A673 (cell line): ENCODE measurements at regions not wholly inside any gene's neighbourhood (a gene's known extent, or its start where the extent isn't known, plus 50 kb on each side); places are given as distances from the start of the nearest gene placed in this dataset.

Experiments used
- BruUV-seq: library from RNA; stranded (reverse); fragments of 400-500 nt; replicated peaks from 2 replicates; lab custom pipeline; 2021; lab: Mats Ljungman, UMichigan
- CTCF ChIA-PET: fragments of 300-600 bp; sonication (Branson Sonifier 250); formaldehyde crosslinking; loops from one replicate; lab custom pipeline; 2022; ENCODE audit warnings: antibody characterized with exemption; lab: Charles Lee
- POLR2A ChIA-PET: fragments of 300-600 bp; sonication (Branson Sonifier 250); formaldehyde crosslinking; loops from one replicate; lab custom pipeline; 2022; ENCODE audit warnings: antibody characterized with exemption; ENCODE audit not compliant: low non-redundant PET; lab: Charles Lee
- DNase-seq: peaks from one replicate; pipeline ENCODE4 v3.0.0-alpha.2; 2015; ENCODE audit warnings: low spot score
- H3K27ac ChIP-seq: fragments of 200-600 bp; sonication (generic); 2 replicates; pipeline ENCODE4 v1.5.1; 2016; ENCODE audit warnings: mixed run types, low read depth, mild to moderate bottlenecking, mixed read lengths, antibody characterized with exemption, low read length; ENCODE audit not compliant: poor library complexity, severe bottlenecking
- H3K27me3 ChIP-seq: fragments of 200-600 bp; sonication (generic); replicated peaks from 2 replicates; pipeline ENCODE4 v1.6.1; 2017; ENCODE audit warnings: mixed run types, low read depth, mild to moderate bottlenecking, mixed read lengths, antibody characterized with exemption, low read length; ENCODE audit not compliant: insufficient read depth, poor library complexity
- H3K36me3 ChIP-seq: fragments of 200-600 bp; sonication (generic); 2 replicates; pipeline ENCODE4 v1.6.1; 2016; ENCODE audit warnings: mixed run types, mild to moderate bottlenecking, mixed read lengths, antibody characterized with exemption, low read length; ENCODE audit not compliant: insufficient read depth, poor library complexity, severe bottlenecking
- H3K4me1 ChIP-seq: fragments of 200-600 bp; sonication (generic); 2 replicates; pipeline ENCODE4 v1.6.1; 2017; ENCODE audit warnings: mixed run types, mild to moderate bottlenecking, mixed read lengths, antibody characterized with exemption, low read length; ENCODE audit not compliant: insufficient read depth, poor library complexity, severe bottlenecking
- H3K4me3 ChIP-seq: fragments of 200-600 bp; sonication (generic); 2 replicates; pipeline ENCODE4 v1.5.1; 2016; ENCODE audit warnings: low read depth, mixed run types, mild to moderate bottlenecking, mixed read lengths, low read length; ENCODE audit not compliant: poor library complexity, severe bottlenecking
- H3K9me3 ChIP-seq: fragments of 200-600 bp; sonication (generic); 2 replicates; pipeline ENCODE4 v1.6.1; 2016; ENCODE audit warnings: mixed run types, low read depth, mild to moderate bottlenecking, mixed read lengths, antibody characterized with exemption, low read length; ENCODE audit not compliant: poor library complexity, severe bottlenecking
- EZH2 ChIP-seq: fragments of 200-600 bp; sonication (generic); IDR thresholded peaks from 2 replicates; pipeline ENCODE4 v1.6.1; 2017; ENCODE audit warnings: borderline replicate concordance, low read depth, mild to moderate bottlenecking, mixed read lengths, antibody characterized with exemption, low read length; ENCODE audit not compliant: poor library complexity, severe bottlenecking
- intact Hi-C: fragments of 100-400 bp; cut with micrococcal nuclease; formaldehyde crosslinking; loops from one replicate; pipeline ENCODE4 v1.10.0; 2022; ENCODE audit not compliant: unreplicated experiment
- TF ChIP-seq, protein P1 (sequence below): fragments of 300-800, 200-600 bp; sonication (generic); conservative IDR thresholded peaks from 2 replicates; pipeline ENCODE4 v1.5.1; 2017; ENCODE audit warnings: low read depth, mild to moderate bottlenecking, antibody characterized with exemption, low read length, moderate library complexity, mixed read lengths

DNA sequence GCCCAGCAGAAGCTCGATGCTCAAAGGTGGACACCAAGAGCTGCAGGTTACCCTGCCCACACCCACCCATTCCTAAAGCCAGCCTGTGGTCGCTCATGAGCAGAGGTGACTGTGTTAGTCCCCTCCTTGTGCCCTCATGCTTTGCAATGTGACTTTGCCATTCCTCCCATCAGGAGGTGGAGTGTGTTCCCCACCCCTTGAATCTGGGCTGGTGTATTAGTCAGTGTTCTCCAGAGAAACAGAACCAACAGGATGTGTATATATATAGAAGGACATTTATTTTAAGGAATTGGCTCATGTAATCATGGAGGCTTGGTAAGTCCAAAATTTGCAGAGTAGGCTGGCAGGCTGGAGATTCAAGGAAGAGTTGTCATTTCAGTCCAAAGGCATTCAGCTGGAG, 54.4 kb upstream of the RNF24 start:
- Histone ChIP-seq H3K4me1 (peaks cover 20% of the 10 kb centered on the region), H3K27me3 (no peaks in the 10 kb centered on the region), H3K9me3 (peaks cover 4% of the 10 kb centered on the region), H3K36me3 (no peaks in the 10 kb centered on the region), H3K27ac (no peak overlapping the region), H3K4me3 (no peak overlapping the region)
- no TSS peak for BruUV-seq
- DNase-seq, result no peak
- ChIA-PET POLR2A (no interaction called here), CTCF (no interaction called here)
- TF ChIP-seq EZH2, result no peak
- TF ChIP-seq, protein P1, sequence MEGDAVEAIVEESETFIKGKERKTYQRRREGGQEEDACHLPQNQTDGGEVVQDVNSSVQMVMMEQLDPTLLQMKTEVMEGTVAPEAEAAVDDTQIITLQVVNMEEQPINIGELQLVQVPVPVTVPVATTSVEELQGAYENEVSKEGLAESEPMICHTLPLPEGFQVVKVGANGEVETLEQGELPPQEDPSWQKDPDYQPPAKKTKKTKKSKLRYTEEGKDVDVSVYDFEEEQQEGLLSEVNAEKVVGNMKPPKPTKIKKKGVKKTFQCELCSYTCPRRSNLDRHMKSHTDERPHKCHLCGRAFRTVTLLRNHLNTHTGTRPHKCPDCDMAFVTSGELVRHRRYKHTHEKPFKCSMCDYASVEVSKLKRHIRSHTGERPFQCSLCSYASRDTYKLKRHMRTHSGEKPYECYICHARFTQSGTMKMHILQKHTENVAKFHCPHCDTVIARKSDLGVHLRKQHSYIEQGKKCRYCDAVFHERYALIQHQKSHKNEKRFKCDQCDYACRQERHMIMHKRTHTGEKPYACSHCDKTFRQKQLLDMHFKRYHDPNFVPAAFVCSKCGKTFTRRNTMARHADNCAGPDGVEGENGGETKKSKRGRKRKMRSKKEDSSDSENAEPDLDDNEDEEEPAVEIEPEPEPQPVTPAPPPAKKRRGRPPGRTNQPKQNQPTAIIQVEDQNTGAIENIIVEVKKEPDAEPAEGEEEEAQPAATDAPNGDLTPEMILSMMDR, result no peak
- intact Hi-C loops, result no loop called here

DNA sequence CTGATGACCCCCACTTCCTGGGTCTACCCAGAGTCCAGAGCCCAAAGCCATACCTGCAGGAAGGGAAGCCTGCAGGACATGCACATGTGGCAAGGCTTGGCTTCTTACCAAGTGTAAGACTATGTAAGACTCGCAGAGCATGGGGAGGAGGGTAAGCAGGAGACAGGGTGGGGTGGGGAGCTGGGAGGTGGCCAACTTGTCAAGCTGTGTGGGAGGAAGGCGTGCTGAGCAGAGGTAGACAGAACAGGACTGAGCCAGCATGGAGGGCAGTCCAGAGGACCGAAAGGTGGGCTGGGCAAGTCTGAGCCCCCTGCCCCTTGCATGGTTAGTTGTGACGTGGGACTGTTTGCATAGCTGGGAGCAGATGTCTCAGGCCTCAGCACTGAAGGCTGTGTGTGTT, 53.4 kb upstream of the RNF24 start:
- BruUV-seq, result no TSS peak
- POLR2A ChIA-PET, result no interaction called here
- intact Hi-C loops, result no loop called here

DNA sequence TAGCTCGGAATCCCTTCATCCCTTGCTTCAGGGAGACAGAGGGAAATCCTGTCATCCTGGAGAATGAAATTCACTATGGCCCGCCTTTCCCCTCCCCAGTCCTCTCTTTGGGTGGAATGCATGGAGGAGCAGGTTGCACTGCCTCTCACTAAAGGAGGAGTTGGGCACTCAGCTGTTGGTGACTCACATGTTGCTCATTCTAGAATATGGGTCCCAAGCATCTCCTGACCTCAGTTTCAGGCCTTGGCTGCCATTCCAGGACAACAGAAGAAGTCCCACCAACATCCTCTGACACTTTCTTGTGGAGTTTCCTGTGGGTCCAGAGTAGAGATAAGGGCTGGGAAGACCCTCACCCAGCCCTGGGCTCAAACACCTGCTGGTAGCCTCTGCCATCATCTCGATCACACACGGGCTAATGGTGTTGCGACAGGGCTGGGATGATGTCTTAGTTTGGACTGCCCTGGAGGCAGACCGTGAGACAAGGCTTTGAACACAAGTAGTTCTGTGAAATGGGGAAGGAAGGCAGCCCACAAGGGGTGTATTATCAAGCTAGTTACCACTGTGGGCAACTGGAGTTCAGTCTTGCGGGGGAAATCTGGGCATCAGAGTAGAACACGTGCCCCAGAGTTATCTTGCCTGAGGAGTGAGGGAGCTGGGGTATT, 52.4 kb upstream of the RNF24 start:
- intact Hi-C loops, result no loop called here
- no peaks in the 10 kb centered on the region for H3K36me3 ChIP-seq
- no peak for DNase-seq
- H3K9me3 ChIP-seq, result peaks cover 4% of the 10 kb centered on the region
- BruUV-seq, result no TSS peak
- H3K4me3 ChIP-seq, result no peak overlapping the region
- TF ChIP-seq EZH2, result no peak
- TF ChIP-seq, protein P1, result no peak
- ChIA-PET CTCF (no interaction called here), POLR2A (no interaction called here)
- no peaks in the 10 kb centered on the region for H3K27me3 ChIP-seq
- H3K4me1 ChIP-seq, result peaks cover 29% of the 10 kb centered on the region
- H3K27ac ChIP-seq, result no peak overlapping the region

More for the DNA sequence above, 53.4 kb upstream of the RNF24 start:
- Histone ChIP-seq H3K27me3 (no peaks in the 10 kb centered on the region), H3K4me3 (no peak overlapping the region), H3K9me3 (peaks cover 4% of the 10 kb centered on the region), H3K27ac (no peak overlapping the region), H3K36me3 (no peaks in the 10 kb centered on the region), H3K4me1 (peaks cover 29% of the 10 kb centered on the region)
- no peak for DNase-seq
- CTCF ChIA-PET, result no interaction called here
- no peak for TF ChIP-seq EZH2
- TF ChIP-seq, protein P1, result no peak
